CD4-positive, alpha-beta T cell (primary cell): ENCODE measurements at regions not wholly inside any gene's neighbourhood (a gene's known extent, or its start where the extent isn't known, plus 50 kb on each side); places are given as distances from the start of the nearest gene placed in this dataset.

ENCODE experiments used
- ATAC-seq: fragments of 200-7000 bp; cut with Tn5 transposase; one replicate; pipeline ENCODE4 v1.10.0; 2022; ENCODE audit warnings: mild to moderate bottlenecking; ENCODE audit not compliant: poor library complexity
- CTCF ChIA-PET: fragments of 350-600 bp; sonication (Branson Sonifier 250); formaldehyde crosslinking; loops from one replicate; lab custom pipeline; 2021; ENCODE audit warnings: antibody characterized with exemption, inconsistent platforms; lab: Charles Lee
- POLR2A ChIA-PET: fragments of 350-600 bp; sonication (Branson Sonifier 250); formaldehyde crosslinking; loops from one replicate; lab custom pipeline; 2021; ENCODE audit warnings: antibody characterized with exemption, inconsistent platforms; lab: Charles Lee
- DNase-seq, 14 experiments: peaks; one replicate each; pipeline ENCODE4 v3.0.0-alpha.2; 2013 to 2020; ENCODE audit warnings: mixed read lengths in 2 of 14
- H3K27ac ChIP-seq, 2 donors: one replicate each; pipeline versions ENCODE4 v1.5.1 to v1.7.0; 2013; ENCODE audit warnings: low read length in 2 of 2, low read depth in 1 of 2, mild to moderate bottlenecking in 1 of 2
- H3K27me3 ChIP-seq, 2 experiments: 1 replicate in 1 of 2; 2 replicates in 1 of 2; pipeline versions ENCODE4 v1.6.1 to v1.7.0; 2013; ENCODE audit warnings: low read length in 2 of 2, control low read depth in 1 of 2, mild to moderate bottlenecking in 1 of 2, moderate library complexity in 1 of 2; ENCODE audit not compliant: insufficient read depth in 2 of 2, control insufficient read depth in 1 of 2
- H3K36me3 ChIP-seq: one replicate; pipeline ENCODE4 v1.6.1; 2013; ENCODE audit warnings: low read length, control low read depth; ENCODE audit not compliant: insufficient read depth
- H3K4me1 ChIP-seq: one replicate; pipeline ENCODE4 v1.6.1; 2013; ENCODE audit warnings: low read length, control low read depth; ENCODE audit not compliant: insufficient read depth
- H3K4me3 ChIP-seq: one replicate; pipeline ENCODE4 v1.5.1; 2013; ENCODE audit warnings: mild to moderate bottlenecking, low read length, moderate library complexity
- H3K9me3 ChIP-seq, 2 experiments: 1 replicate in 1 of 2; 2 replicates in 1 of 2; pipeline versions ENCODE4 v1.6.1 to v1.7.0; 2013; ENCODE audit warnings: low read length in 2 of 2, mild to moderate bottlenecking in 2 of 2, control low read depth in 1 of 2, moderate library complexity in 1 of 2; ENCODE audit not compliant: control insufficient read depth in 1 of 2, insufficient read depth in 1 of 2
- H3K27ac Mint-ChIP-seq: one replicate; pipeline ENCODE4 v1.8.0; 2020; ENCODE audit warnings: mixed read lengths
- H3K27me3 Mint-ChIP-seq: one replicate; pipeline ENCODE4 v1.8.0; 2021; ENCODE audit warnings: mixed read lengths
- H3K36me3 Mint-ChIP-seq: one replicate; pipeline ENCODE4 v1.8.0; 2021; ENCODE audit warnings: low read depth, mixed read lengths
- H3K4me1 Mint-ChIP-seq: one replicate; pipeline ENCODE4 v1.8.0; 2021; ENCODE audit warnings: low read depth, mixed read lengths
- H3K4me3 Mint-ChIP-seq: one replicate; pipeline ENCODE4 v1.8.0; 2020; ENCODE audit warnings: mild to moderate bottlenecking, mixed read lengths
- H3K9me3 Mint-ChIP-seq: one replicate; pipeline ENCODE4 v1.8.0; 2020; ENCODE audit warnings: mixed read lengths
- CTCF ChIP-seq: fragments of 200-600 bp; IDR thresholded peaks from one replicate; pipeline ENCODE4 v1.8.0; 2022; ENCODE audit warnings: antibody characterized with exemption, mild to moderate bottlenecking
- intact Hi-C, 2 experiments: fragments of 100-400 bp; cut with DNase I in 1 of 2; cut with micrococcal nuclease in 1 of 2; formaldehyde crosslinking; loops; one replicate each; pipeline versions ENCODE4 v1.15.1 to v1.9.0; 2023 to 2025; cut with DNase I, micrococcal nuclease

- no peaks in the 10 kb centered on the region for H3K9me3 Mint-ChIP-seq
- no peak overlapping the region for H3K27ac Mint-ChIP-seq
- POLR2A ChIA-PET: no interaction called here
- ATAC-seq: no peak
- TF ChIP-seq CTCF: no peak
- H3K4me1 Mint-ChIP-seq: peaks cover 6% of the 10 kb centered on the region
- H3K36me3 Mint-ChIP-seq: no peaks in the 10 kb centered on the region
- H3K4me3 ChIP-seq: no peak overlapping the region
- intact Hi-C loops: no loop called here
- H3K27ac ChIP-seq: no peak overlapping the region
- no peak overlapping the region for H3K4me3 Mint-ChIP-seq
- H3K27me3 Mint-ChIP-seq: peaks cover 6% of the 10 kb centered on the region
- no peaks in the 10 kb centered on the region for H3K36me3 ChIP-seq
- no peaks in the 10 kb centered on the region for H3K9me3 ChIP-seq
- CTCF ChIA-PET: no interaction called here
- H3K27me3 ChIP-seq: no peaks in the 10 kb centered on the region
- no peak for DNase-seq
- H3K4me1 ChIP-seq: no peaks in the 10 kb centered on the region
Observed at GRCh38 chr21:25369524-25370300, 237.6 kb downstream of the MRPL39 start.

DNA sequence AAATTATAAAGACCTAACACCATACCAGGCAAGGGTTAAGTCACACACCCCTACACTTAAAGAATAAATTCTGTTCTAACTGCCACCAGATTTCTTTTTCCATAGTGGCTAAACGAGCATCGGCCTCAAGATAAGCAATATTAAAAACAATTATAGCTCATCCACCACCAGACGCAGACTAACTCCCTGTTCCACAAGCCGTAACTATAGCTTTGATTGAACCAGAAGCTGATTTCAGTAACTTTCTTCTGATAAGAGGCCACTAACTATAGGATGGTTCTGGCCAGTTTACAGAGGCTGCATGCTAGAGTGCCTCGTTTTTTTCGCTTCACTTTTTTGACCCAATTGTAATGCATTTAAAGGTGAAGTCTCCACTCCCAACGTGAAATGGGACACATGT is 238.8 kb downstream of the MRPL39 start:
- TF ChIP-seq CTCF: no peak
- ATAC-seq (no peak), DNase-seq (no peak)
- Mint-ChIP-seq H3K27ac (no peak overlapping the region), H3K4me1 (peaks cover 6% of the 10 kb centered on the region), H3K36me3 (no peaks in the 10 kb centered on the region), H3K4me3 (no peak overlapping the region), H3K27me3 (peaks cover 6% of the 10 kb centered on the region), H3K9me3 (no peaks in the 10 kb centered on the region)
- Histone ChIP-seq H3K9me3 (no peaks in the 10 kb centered on the region), H3K27me3 (no peaks in the 10 kb centered on the region), H3K27ac (no peak overlapping the region), H3K4me1 (no peaks in the 10 kb centered on the region), H3K4me3 (no peak overlapping the region), H3K36me3 (no peaks in the 10 kb centered on the region)
- CTCF ChIA-PET: no interaction called here
- intact Hi-C loops: no loop called here
- POLR2A ChIA-PET: no interaction called here

DNA sequence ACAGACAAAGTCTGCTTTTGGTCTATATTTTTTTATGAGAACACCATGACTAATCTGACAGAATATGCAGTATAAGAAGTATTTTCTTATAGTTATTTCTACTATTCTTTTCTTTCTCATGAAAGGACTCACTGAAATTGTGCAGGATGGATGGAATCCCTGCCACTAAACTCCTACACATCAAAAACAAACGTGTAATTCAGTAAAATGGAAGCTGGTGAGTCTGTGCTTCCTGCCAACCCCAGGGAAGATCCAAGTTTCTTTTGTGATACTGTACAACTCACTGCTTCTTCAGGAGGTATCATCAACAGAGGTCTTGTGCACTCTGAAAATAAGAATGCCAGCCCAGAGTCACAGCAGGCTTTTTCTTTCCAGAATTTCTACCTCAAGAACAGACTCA is 241.2 kb downstream of the MRPL39 start:
- no peak overlapping the region for H3K4me3 Mint-ChIP-seq
- no peak overlapping the region for H3K27ac ChIP-seq
- H3K9me3 Mint-ChIP-seq: no peaks in the 10 kb centered on the region
- no peaks in the 10 kb centered on the region for H3K4me1 ChIP-seq
- no peaks in the 10 kb centered on the region for H3K36me3 Mint-ChIP-seq
- peaks cover 6% of the 10 kb centered on the region for H3K27me3 Mint-ChIP-seq
- no peaks in the 10 kb centered on the region for H3K9me3 ChIP-seq
- no peak overlapping the region for H3K27ac Mint-ChIP-seq
- DNase-seq: no peak
- no peaks in the 10 kb centered on the region for H3K27me3 ChIP-seq
- H3K4me3 ChIP-seq: no peak overlapping the region
- H3K36me3 ChIP-seq: no peaks in the 10 kb centered on the region
- no peak for ATAC-seq
- TF ChIP-seq CTCF: no peak
- H3K4me1 Mint-ChIP-seq: no peaks in the 10 kb centered on the region
- POLR2A ChIA-PET: no interaction called here
- intact Hi-C loops: no loop called here
- CTCF ChIA-PET: no interaction called here
